ENCODE measurements at regions not wholly inside any gene's neighbourhood (a gene's known extent, or its start where the extent isn't known, plus 50 kb on each side); places are given as distances from the start of the nearest gene placed in this dataset.
"Not testable (repeated sequence)": the region's sequence is repeated elsewhere in the genome, so short reads cannot be mapped to it uniquely, and the experiment has no call there.

DNA sequence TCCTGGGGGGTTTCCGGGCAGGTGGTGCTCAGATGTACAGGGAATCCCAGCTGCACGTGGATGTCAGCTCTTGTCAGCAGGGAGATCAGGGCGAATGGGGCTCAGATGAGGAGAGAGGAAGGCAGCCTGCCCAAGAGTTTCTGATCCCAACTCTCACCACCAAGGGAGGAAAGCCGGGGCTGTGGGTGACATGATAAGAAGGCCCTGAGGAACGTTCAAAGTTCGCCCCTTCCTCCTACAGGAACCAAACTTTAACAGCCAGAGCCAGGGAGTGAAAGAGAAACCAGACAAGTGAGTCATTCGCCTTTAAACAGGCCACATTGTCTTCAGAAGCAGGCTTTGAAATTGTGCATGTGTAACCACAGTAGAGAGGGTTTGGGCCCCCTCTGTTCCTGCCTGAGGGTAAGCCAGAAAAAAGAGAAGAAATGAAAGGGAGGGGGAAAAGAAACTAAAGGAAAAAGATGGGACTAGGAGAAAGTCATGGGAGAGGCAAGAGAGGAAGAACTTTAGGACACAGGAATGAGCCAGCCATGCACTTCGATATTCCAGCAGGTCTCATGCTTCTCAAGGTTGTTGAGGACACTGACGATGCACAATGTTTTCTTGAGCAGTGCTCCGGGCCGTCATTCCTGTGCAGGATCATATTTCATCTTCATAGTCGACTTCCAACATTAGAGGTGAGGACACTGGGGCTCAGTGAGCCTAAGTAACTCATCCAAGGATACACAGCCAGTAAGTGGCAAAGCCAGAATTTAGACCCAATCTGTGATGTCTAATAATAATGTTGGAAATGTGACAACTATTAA, 691.4 kb upstream of the TBX3 start:
- TF ChIP-seq, protein P1, sequence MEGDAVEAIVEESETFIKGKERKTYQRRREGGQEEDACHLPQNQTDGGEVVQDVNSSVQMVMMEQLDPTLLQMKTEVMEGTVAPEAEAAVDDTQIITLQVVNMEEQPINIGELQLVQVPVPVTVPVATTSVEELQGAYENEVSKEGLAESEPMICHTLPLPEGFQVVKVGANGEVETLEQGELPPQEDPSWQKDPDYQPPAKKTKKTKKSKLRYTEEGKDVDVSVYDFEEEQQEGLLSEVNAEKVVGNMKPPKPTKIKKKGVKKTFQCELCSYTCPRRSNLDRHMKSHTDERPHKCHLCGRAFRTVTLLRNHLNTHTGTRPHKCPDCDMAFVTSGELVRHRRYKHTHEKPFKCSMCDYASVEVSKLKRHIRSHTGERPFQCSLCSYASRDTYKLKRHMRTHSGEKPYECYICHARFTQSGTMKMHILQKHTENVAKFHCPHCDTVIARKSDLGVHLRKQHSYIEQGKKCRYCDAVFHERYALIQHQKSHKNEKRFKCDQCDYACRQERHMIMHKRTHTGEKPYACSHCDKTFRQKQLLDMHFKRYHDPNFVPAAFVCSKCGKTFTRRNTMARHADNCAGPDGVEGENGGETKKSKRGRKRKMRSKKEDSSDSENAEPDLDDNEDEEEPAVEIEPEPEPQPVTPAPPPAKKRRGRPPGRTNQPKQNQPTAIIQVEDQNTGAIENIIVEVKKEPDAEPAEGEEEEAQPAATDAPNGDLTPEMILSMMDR (IDR thresholded peaks at IDR 0.05; ENCODE audit: borderline replicate concordance, insufficient read depth, low read depth, low read length): no peak

DNA sequence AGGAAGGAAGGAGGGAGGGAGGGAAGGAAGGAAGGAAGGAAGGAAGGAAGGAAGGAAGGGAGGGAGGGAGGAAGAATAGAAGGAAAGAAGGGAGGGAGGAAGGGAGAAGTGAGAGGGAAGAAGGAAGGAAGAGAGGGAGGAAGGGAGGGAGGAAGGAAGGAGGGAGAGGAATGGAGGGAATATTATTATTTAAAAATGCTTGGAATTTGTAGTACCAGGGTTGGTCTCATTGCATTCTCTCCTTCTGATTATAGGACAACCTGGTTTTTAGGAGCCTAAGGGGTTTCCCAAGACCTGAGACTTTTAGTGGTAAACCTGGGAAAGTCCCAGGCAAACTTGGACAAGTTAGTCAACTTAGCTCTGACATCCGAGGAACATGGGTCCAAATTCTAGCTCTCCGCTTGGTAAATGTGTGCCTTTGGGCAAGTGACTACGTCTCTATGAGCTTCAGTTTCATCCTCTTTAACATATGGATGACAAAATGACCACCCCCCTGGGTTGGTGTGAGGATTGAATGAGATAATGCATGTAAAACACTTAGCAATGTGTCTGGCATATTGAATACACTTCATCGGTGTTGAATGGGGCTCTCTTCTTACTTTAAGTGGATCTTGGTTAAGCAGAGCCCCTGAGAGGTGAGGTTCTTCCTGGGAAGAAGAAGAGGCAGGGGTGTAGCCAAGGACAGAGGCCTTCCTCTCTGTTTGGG, 690.7 kb upstream of the TBX3 start:
- H3K4me3 ChIP-seq (ENCODE audit: low read depth, low read length): no peak overlapping the region
- TF ChIP-seq, protein P1 (IDR thresholded peaks at IDR 0.05; ENCODE audit: borderline replicate concordance, insufficient read depth, low read depth, low read length): no peak

More for the DNA sequence above, 691.4 kb upstream of the TBX3 start:
- H3K4me3 ChIP-seq (ENCODE audit: low read depth, low read length): no peak overlapping the region

DNA sequence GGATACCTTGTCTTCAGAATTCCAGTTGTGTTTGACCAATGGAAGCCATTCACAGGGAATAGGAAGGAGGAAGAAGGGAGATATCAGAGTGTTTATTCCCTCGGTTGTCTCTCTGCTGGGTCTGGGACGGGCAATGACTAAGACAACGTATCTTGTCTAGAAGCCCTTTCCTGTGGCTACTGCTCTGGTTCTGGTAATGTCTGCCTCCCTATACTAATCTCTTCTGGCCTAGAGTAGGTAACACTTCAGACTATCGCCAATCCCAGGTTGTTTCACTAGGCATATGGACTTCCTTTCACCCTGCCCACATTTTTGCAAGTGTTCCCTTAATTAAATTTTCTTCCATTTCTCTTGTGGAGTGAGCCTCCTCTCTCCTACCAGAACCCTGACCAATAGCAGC, 687.7 kb upstream of the TBX3 start:
- TF ChIP-seq, protein P1 (IDR thresholded peaks at IDR 0.05; ENCODE audit: borderline replicate concordance, insufficient read depth, low read depth, low read length): no peak
- H3K4me3 ChIP-seq (ENCODE audit: low read depth, low read length): no peak overlapping the region

DNA sequence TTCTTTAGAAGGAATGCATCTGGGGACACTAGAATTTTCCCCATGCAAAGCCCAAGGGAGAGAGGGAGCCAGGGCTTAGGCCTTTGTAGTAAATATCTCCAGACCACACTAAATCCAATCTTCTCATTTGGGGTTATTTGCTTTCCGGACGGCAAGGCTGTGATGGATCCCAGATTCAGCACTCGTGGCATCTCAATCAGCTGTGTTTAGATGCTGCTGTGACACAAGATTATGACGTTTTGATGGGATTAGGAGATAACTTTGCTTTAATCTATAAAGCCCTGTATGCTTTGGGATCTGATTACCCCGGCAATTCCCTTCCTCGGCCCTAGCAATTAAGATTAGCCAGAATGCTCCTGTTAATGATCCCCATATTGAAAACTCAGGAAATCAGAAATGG, 686.7 kb upstream of the TBX3 start:
- TF ChIP-seq, protein P1 (IDR thresholded peaks at IDR 0.05; ENCODE audit: borderline replicate concordance, insufficient read depth, low read depth, low read length): no peak
- H3K4me3 ChIP-seq (ENCODE audit: low read depth, low read length): no peak overlapping the region

DNA sequence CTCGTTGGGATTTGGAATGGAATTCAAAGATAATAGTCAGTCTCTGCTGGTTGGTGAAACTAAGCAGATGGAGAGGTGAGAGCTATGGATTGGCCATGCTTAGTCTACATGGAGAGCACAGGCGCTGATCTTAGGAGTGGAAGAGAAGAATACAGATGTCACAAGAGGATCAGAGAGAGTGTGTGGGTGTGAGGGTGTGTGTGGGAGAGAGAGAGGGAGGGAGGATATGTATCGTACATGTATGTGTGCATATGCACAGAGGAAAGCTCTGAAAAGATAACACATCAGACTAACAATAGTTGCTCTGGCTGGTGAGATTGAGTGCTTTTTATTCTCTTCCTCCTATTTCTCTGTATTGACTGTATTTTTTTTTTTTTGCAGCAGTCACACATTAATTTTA, 686.2 kb upstream of the TBX3 start:
- TF ChIP-seq, protein P1 (IDR thresholded peaks at IDR 0.05; ENCODE audit: borderline replicate concordance, insufficient read depth, low read depth, low read length): no peak

DNA sequence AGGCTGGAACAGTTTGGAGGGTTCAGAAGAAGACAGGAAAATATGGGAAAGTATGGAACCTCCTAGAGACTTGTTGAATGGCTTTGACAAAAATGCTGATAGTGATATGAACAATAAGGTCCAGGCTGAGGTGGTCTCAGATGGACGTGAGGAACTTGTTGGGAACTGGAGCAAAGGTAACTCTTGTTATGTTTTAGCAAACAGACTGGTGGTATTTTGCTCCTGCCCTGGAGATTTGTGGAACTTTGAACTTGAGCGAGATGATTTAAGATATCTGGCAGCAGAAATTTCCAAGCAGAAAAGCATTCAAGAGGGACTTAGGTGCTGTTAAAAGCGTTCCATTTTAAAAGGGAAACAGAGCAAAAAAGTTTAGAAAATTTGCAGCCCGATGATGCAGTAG, 682.3 kb upstream of the TBX3 start:
- H3K4me3 ChIP-seq (ENCODE audit: low read depth, low read length): not testable (repeated sequence)

More for the DNA sequence above, 686.2 kb upstream of the TBX3 start:
- H3K4me3 ChIP-seq (ENCODE audit: low read depth, low read length): no peak overlapping the region

DNA sequence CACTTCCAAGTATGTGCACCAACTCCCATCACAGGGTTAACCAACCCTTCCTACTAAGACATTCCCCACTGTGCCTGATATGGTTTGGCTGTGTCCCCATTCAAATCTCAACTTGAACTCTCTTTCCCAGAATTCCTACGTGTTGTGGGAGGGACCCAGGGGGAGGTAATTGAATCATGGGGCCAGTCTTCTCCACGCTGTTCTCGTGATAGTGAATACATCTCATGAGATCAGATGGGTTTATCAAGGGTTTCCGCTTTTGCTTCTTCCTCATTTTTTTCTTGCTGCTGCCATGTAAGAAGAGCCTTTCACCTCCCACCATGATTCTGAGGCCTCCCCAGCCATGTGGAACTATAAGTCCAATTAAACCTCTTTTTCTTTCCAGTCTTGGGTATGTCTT, 681.8 kb upstream of the TBX3 start:
- not testable (repeated sequence) for H3K4me3 ChIP-seq (ENCODE audit: low read depth, low read length)

DNA sequence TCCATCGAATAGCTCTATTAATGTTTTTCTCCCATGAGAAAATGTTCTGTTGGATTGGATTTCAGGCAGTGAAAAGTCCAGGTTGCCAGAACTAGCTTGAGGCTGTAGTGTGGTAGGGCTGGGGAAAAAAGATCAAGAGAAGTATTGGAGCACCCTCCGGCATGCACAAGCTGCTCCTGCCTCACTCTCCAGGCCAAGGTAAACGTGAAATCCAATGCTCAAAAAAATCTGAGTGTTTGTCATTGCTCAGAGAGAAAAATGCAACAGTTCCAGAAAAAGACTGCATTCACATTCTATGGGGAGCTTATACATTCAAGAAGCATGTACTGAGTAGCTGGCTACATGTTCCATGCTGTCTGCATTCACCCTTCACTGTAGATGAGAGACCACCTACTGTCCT, 680.9 kb upstream of the TBX3 start:
- TF ChIP-seq, protein P1 (IDR thresholded peaks at IDR 0.05; ENCODE audit: borderline replicate concordance, insufficient read depth, low read depth, low read length): no peak
- no peak overlapping the region for H3K4me3 ChIP-seq (ENCODE audit: low read depth, low read length)

Measured in GM12875 (cell line).